Ecto neural progenitor cell (in vitro differentiated cells): ENCODE measurements at regions not wholly inside any gene's neighbourhood (a gene's known extent, or its start where the extent isn't known, plus 50 kb on each side); places are given as distances from the start of the nearest gene placed in this dataset.

ENCODE experiments used
- DNase-seq: peaks from one replicate; pipeline ENCODE4 v3.0.0-alpha.2; 2018; ENCODE audit warnings: low spot score

DNA sequence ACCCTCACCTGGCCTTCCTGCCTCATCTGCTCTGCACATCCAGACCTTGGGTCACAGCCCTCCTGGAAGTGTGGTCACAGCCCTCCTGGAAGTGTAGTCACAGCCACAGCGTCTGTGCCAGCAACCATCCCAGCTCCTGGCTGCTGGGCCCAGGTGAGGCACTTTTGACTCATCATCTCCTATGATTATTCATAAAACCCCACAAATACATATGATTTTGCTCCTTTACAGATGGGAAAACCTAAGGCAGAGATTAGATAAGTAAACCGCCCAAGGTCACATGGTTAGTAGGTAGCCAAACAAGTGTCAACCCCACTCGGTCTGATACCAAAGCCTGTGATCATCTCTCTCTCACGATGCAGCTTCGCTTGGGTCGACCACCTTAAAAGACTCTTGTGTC is 94.3 kb downstream of the PRLHR start:
- DNase-seq = no peak

DNA sequence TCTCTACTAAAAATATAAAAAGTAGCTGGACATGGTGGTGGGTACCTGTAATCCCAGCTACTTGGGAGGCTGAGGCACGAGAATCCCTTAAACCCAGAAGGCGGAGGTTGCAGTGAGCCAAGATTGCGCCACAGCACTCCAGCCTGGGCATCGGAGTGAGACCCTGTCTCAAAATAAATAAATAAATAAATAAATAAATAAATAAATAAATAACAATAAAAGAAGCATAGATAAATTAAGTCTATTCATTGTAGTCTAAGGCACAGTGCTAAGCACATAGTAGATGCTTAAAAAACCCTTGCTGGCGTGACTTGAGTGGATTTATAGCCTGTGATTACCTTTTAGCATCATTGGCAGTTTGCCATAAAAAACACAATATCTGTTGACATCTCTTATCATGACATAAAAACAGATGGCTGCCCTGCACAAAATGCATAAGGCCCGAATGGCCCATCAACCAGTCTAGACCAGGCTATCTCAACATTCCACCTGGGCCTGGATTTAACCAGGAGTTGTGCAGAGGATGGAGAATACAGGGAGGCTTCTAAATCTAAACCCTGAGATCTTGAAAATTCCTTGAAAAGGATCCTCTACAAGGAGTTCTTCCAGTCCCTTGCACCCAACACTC is 94.9 kb downstream of the PRLHR start:
- no peak for DNase-seq

GRCh38 chr10:118499186-118499585 is 96.3 kb downstream of the PRLHR start:
- no peak for DNase-seq

DNA sequence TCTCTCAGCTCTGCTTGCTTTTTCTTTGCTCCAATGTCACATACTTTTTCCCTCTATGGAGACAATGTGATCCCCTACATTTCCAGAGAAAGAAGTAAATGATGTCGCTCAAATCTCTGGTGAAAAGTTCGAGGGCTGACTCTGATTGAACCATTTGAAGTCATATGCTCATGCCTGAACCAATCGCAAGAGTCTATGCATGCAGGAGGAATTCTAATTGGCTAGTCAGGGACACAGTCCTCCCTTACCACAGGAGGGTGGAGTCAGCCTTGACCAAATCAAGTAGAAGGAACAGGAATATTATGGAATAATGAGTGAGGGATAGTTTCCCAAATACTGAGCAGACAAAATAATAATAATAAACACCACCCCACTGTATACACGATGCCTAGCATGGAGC is 96.8 kb downstream of the PRLHR start:
- DNase-seq = no peak

DNA sequence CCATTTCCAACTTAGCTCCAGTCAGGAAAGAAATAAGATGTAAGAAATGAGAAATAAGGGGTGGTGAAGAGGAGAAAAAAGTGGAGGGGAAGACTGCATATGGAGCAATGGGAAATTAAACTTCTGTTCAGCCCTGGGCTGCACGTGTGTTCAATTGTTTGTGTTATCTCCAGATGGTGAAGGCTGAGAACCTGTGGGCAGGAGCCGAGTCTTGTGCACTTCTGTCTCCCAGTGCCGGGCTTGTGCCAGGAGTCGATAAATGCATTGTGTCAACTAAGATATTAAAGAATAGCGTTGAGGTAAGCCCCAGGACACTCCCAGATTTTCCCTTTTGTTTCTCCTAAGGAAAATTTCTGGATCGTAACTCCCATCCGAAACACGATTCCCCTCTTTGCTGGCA is 98.2 kb downstream of the PRLHR start:
- DNase-seq = no peak

DNA sequence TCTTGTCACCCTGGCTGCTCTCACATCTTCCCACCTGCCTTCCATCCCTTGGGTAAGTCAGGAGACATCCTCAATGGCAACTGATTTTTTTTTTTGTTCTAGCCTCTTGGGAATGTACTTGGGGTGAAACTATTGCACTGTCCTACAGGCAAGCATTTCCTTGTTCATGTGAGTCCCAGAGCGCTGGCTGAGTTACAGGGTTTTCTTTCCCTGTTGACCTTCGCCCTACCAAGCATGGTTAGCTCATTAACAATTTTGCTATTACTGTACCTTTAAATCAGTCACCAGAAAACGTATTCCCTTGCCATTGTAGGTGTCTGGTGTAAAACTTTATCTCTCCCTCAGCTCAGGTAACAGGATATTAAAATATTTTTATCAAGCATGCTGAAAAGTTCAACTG is 98.9 kb downstream of the PRLHR start:
- no peak for DNase-seq

- no peak for DNase-seq
Measured at GRCh38 chr10:118495499-118495898, 99.9 kb downstream of the PRLHR start.

DNA sequence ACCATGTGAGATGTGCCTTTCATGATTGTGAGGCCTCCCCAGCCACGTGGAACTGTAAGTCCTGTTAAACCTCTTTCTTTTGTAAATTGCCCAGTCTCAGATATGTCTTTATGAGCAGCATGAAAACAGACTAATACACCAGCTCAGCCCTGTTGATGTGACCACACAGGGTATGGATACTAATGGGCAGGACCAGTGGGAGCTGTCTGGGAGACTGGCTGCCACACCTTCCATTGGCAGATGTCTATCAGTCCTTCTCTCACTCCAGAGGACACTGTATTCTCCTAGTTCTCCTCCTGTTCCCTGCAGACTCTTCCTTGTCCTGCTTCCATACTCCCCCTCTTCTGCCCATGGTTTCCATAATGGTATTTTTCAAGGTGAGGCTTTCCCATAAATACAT is 104.4 kb downstream of the PRLHR start:
- no peak for DNase-seq

DNA sequence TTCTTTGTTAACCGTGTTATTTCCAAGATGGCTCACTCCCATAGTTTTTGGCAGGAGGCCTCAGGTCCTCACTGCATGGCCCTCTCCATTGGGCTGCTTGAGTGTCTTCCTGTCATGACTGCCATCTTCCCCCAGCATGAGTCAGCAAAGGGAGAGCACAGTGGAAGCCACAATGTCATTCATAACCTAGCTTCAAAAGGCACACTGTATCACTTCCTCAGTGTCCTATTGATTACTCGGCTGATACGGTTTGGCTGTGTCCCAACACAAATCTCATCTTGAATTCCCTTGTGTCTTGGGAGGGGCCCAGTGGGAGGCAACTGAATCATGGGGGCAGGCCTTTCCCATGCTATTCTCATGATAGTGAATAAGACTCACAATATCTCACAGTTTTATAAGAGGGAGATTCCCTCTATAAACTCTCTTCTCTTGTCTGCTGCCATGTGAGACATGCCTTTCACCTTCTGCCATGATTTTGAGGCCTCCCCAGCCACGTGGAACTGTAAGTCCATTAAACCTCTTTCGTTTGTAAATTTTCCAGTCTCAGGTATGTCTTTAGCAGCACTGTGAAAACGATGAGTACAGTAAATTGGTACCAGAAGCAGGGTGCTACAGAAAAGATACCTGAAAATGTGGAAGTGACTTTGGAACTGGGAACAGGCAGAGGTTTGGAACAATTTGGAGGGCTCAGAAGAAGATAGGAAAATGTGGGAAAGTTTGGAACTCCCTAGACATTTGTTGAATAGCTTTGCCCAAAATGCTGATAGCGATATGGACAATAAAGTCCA is 106.5 kb downstream of the PRLHR start:
- DNase-seq = no peak

- DNase-seq = no peak
Measured at GRCh38 chr10:118485641-118486040, 109.8 kb downstream of the PRLHR start.

- no peak for DNase-seq
Measured at GRCh38 chr10:118484152-118484871, 111.1 kb downstream of the PRLHR start.

DNA sequence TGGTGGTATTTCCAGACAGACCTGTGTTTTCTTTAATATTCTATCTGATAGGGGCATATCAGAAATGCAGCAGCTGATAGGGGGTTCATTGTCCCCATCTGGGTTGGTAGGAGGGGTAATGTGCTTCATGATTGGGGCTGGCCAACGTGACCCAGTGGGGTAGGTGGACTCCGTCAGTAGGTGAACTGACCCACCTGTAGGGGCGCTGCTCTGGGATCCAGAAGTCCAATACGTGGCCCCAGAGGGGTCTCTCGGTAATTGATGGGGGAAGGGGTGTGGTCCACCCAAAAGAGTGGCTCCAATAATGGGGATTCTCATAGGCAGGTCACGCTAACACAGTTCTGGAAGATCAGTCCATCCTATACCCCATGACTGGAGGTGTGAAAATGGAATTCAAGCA is 112.0 kb downstream of the PRLHR start:
- no peak for DNase-seq

- no peak for DNase-seq
Measured at GRCh38 chr10:118482393-118483331, 112.8 kb downstream of the PRLHR start.

- no peak for DNase-seq
Measured at GRCh38 chr10:118481871-118482270, 113.6 kb downstream of the PRLHR start.

DNA sequence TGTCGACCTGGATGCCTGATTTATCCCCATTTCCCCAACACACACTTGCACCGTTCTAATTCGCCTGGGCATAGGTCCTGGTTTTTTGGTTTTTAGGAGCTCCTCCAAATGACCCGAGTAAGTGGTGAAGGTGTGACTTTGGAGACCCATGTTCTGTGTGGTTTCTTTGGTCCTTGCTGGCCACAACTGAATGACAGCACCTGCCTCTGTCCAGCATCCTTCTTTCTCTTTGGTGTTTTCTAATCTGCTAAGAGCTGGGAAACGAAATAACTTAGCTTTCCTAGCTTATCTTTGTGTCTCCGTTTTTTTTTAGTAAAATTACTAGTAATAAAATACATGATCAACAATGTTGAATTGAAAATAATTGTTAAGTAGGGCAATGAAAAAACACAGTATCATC is 120.2 kb downstream of the PRLHR start:
- DNase-seq = no peak

- no peak for DNase-seq
Measured at GRCh38 chr10:118474111-118474510, 121.3 kb downstream of the PRLHR start.

DNA sequence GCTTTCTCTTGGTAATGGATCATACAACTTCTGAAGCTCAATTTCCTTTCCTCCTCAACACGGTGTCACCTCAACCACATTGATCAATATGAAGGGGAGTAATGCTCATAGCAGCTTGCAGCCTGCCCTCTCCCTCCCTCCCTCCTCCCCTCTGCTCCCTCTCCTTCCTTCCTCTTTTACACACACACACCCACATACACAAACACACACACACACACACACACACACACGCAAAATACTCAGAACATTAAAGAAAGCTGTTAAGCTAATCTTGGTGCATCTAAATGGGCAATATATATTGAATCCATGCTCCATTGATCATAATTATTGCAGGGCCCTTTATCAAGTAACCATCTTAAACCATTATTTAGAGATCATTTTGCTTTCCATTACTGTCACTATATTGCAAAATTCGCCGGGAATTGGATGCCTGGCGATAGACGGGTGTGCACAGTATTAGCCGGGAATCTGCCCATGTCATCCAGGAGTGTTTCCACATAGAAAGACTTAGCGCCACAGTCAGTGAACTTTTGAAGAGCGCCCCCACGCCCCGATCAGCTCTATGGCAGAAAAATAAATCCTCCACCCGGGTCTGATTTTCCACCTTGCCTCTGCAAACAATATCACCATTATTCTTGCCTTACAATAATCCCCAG is 122.0 kb downstream of the PRLHR start:
- no peak for DNase-seq

DNA sequence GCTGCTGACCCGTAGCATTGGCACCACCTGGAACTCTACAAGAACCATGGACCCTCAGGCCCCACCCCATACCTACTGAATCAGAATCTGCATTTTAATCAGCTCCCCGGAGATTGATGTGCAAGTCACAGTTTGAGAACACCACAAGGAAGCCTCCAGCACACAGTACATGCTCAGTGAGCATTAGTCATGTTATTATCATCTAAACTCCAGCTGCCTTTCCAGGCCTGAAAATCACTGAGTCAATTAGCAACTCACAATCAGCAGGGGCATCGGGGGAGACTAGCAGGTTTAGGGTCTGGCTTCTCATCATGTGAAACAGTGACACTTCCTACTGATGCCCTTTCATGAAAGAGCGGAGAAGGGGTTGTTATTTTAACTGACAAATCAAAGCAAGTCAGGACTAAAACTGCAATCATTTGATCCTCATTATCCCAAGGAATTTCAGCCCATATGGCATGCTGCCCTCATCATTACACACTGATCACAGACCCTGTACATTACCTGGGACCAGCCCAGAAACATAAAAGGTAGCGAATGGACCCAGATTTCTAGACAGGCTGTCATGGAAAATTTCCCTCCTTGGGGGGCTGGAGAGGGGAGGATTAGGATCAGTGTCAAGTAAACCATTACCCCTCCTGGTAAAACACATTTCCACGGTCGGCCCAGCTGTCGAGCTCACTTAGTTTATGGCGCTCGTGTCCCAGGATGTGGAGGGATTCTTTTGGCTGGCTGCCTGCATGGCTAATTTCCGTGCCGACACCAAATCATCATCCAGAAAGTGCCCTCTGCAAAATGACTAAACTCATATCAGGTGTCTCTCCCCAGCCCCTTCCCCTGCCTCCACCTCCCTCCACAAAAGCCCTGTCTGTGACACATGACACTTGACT is 122.8 kb downstream of the PRLHR start:
- no peak for DNase-seq

DNA sequence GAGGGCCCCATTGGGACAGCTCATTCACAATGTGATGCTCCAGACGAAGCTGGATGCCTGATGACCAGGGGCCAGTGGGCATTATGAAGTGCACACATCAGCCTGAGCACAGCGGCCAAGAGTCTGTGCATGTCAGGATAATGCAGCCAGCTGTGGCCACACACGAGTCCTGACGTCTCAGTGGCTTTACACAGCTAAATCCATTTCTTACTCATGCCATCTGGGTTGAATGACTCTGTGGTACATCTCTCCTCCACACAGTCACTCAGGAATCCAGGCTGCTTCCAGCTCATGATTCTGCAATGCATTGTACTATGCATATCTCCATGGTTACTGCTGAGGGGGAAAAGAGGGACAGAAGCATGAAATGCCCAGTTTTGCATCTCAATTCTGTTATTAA is 123.6 kb downstream of the PRLHR start:
- no peak for DNase-seq

DNA sequence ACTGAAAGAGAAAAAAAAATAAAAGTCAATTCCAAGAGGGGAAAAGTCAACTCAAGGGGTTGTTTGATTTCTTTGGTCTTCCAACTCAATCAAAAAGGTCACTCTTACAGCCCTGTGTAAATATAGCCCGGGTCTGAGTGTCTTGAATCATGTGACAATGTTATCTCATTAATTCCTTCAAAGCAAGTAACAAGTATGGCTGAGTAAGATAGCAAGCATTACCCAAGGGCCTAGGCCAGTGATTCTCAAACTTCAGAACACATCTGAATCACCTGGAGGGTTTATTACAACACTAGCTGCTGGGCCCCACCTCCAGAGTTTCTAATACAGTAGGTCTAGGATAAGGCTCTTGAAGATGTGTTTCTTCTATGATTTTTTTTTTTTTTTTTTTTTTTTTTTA is 125.0 kb downstream of the PRLHR start:
- DNase-seq = no peak

DNA sequence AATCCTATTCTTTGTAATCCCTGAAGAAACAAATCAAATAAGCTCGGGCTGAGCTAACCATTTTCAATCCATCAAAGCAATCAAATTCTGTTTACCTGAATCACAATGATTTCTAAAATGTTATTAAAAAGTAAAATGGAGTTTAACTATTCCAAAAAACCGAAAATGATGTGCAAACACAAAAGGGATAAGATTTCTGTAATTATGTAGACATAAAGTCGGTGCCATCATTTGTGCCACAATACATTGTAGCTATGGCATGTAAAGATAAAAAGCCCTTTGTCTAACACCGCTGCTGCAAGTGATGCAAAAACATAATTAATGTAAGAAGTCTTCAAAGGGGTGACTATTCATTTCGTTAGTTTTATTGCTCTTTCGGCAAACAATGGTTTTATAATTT is 125.1 kb upstream of the FAM204A start:
- no peak for DNase-seq
